DND-41 (cell line): ENCODE measurements at regions not wholly inside any gene's neighbourhood (a gene's known extent, or its start where the extent isn't known, plus 50 kb on each side); places are given as distances from the start of the nearest gene placed in this dataset.

Source experiments
- EZH2 ChIP-seq: IDR thresholded peaks from 3 replicates; pipeline ENCODE4 v1.6.1; 2012; ENCODE audit warnings: borderline replicate concordance, low read depth, mild to moderate bottlenecking, moderate library complexity, low read length, inconsistent platforms; ENCODE audit not compliant: severe bottlenecking
- TF ChIP-seq, protein P1 (sequence below): IDR thresholded peaks from 2 replicates; pipeline ENCODE4 v1.5.1; 2012; ENCODE audit warnings: borderline replicate concordance, low read length, moderate library complexity, mild to moderate bottlenecking; ENCODE audit not compliant: poor library complexity, severe bottlenecking; ENCODE audit errors: extremely low read depth

- TF ChIP-seq, protein P1, sequence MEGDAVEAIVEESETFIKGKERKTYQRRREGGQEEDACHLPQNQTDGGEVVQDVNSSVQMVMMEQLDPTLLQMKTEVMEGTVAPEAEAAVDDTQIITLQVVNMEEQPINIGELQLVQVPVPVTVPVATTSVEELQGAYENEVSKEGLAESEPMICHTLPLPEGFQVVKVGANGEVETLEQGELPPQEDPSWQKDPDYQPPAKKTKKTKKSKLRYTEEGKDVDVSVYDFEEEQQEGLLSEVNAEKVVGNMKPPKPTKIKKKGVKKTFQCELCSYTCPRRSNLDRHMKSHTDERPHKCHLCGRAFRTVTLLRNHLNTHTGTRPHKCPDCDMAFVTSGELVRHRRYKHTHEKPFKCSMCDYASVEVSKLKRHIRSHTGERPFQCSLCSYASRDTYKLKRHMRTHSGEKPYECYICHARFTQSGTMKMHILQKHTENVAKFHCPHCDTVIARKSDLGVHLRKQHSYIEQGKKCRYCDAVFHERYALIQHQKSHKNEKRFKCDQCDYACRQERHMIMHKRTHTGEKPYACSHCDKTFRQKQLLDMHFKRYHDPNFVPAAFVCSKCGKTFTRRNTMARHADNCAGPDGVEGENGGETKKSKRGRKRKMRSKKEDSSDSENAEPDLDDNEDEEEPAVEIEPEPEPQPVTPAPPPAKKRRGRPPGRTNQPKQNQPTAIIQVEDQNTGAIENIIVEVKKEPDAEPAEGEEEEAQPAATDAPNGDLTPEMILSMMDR, result no peak
- no peak for TF ChIP-seq EZH2
Observed at GRCh38 chr1:2937805-2938204, 83.5 kb upstream of the ACTRT2 start.
